C4-2B (cell line): ENCODE measurements at regions not wholly inside any gene's neighbourhood (a gene's known extent, or its start where the extent isn't known, plus 50 kb on each side); places are given as distances from the start of the nearest gene placed in this dataset.

Experiments
- H3K27ac ChIP-seq: fragments of 450-650 bp; 2 replicates; pipeline ENCODE4 v1.5.1; 2017
- ZFX ChIP-seq: fragments of 450-650 bp; IDR thresholded peaks from 2 replicates; pipeline ENCODE4 v1.6.1; 2017
- TF ChIP-seq, protein P1 (sequence below): fragments of 450-650 bp; conservative IDR thresholded peaks from 2 replicates; pipeline ENCODE4 v1.5.1; 2017; ENCODE audit warnings: mild to moderate bottlenecking

- H3K27ac ChIP-seq = no peak overlapping the region
- no peak for TF ChIP-seq ZFX
- TF ChIP-seq, protein P1, sequence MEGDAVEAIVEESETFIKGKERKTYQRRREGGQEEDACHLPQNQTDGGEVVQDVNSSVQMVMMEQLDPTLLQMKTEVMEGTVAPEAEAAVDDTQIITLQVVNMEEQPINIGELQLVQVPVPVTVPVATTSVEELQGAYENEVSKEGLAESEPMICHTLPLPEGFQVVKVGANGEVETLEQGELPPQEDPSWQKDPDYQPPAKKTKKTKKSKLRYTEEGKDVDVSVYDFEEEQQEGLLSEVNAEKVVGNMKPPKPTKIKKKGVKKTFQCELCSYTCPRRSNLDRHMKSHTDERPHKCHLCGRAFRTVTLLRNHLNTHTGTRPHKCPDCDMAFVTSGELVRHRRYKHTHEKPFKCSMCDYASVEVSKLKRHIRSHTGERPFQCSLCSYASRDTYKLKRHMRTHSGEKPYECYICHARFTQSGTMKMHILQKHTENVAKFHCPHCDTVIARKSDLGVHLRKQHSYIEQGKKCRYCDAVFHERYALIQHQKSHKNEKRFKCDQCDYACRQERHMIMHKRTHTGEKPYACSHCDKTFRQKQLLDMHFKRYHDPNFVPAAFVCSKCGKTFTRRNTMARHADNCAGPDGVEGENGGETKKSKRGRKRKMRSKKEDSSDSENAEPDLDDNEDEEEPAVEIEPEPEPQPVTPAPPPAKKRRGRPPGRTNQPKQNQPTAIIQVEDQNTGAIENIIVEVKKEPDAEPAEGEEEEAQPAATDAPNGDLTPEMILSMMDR = no peak
Observed at GRCh38 chr7:96426685-96427084, 104.8 kb upstream of the SLC25A13 start.

- no peak for TF ChIP-seq ZFX
- TF ChIP-seq, protein P1 = no peak
- no peak overlapping the region for H3K27ac ChIP-seq
Observed at GRCh38 chr7:96426027-96426426, 104.1 kb upstream of the SLC25A13 start.

- TF ChIP-seq ZFX = no peak
- TF ChIP-seq, protein P1 = no peak
- no peak overlapping the region for H3K27ac ChIP-seq
Observed at GRCh38 chr7:96424411-96424810, 102.5 kb upstream of the SLC25A13 start.

DNA sequence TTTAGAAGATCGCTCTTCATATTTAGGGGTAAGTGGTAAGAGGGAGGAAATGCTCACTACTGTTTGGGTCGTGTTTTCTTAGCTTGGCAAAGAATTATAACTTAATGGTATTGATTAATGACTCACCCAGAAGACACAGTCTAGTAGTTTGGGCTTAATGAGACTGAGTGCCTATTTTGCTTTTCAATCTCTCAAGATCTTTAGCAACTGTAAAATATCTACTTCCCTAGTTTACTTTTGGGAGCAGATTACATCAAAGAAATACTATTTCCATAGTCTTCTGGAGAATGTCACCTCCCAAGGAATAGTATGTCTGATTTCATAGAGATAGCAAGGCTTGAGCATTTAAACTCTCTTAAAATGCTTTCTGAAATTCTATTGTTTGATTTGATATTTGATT lies 100.5 kb upstream of the SLC25A13 start:
- TF ChIP-seq, protein P1 = no peak
- TF ChIP-seq ZFX = no peak
- no peak overlapping the region for H3K27ac ChIP-seq

- no peak for TF ChIP-seq ZFX
- TF ChIP-seq, protein P1 = no peak
- H3K27ac ChIP-seq = no peak overlapping the region
Observed at GRCh38 chr7:96418581-96418980, 96.7 kb upstream of the SLC25A13 start.

DNA sequence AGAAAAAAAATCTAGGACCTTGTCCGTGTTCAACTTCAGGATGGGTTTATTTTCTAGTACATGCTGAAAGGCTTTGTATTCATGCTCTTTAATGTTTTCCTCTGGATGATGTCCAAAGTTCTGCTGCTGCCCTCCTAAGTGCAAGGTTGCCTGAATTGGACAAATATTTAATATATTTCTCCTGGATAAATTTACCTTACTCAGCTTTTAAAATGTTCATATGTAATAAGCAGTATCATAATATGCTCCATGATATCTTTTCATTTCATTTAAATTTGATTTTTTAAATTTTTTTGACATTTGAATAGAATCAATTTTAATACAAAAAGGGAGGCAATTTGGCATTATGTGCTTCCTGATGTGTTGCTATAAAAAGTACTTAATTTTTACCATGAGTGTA lies 95.9 kb upstream of the SLC25A13 start:
- H3K27ac ChIP-seq = no peak overlapping the region
- TF ChIP-seq, protein P1 = no peak
- no peak for TF ChIP-seq ZFX

DNA sequence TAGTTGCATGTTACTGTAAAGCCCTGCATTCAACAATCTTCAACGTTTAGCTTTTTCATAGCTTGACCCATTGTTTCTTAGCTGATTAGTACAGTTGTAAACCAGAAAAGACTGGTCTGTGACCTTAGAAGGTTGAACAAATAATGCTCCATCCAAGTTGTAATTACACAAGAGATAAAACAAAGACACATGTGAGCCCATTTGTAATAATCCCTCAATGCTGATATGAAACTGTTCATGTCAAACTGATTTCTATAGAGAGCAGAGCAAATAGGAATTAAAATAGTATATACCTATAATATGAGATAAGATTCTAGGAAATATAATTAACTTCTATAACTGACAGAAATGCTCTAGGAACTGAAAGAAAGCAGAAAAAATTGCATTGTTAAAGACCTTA lies 94.7 kb upstream of the SLC25A13 start:
- no peak for TF ChIP-seq ZFX
- TF ChIP-seq, protein P1 = no peak
- H3K27ac ChIP-seq = no peak overlapping the region

DNA sequence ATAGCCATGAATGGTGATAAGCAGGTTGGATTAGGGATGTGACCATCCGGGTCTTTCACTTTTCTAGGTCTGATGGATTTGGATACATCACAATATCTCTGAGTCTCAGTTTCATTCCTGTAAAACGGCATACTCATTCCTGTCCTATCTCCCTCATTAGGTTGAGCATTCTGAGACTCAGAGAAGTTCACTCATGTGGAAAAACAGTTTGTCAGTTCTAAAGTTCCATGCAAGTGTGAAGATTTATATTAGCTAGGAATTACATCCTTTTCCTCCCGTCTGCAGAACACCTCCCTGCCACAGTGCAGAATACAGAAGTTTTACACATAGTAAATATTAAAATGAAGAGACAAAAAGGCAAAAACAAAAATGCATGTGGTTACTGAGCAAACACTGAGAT lies 94.2 kb upstream of the SLC25A13 start:
- TF ChIP-seq ZFX = no peak
- TF ChIP-seq, protein P1 = no peak

More for the DNA sequence above, 94.2 kb upstream of the SLC25A13 start:
- H3K27ac ChIP-seq = no peak overlapping the region
